ENCODE measurements at regions not wholly inside any gene's neighbourhood (a gene's known extent, or its start where the extent isn't known, plus 50 kb on each side); places are given as distances from the start of the nearest gene placed in this dataset.

DNA sequence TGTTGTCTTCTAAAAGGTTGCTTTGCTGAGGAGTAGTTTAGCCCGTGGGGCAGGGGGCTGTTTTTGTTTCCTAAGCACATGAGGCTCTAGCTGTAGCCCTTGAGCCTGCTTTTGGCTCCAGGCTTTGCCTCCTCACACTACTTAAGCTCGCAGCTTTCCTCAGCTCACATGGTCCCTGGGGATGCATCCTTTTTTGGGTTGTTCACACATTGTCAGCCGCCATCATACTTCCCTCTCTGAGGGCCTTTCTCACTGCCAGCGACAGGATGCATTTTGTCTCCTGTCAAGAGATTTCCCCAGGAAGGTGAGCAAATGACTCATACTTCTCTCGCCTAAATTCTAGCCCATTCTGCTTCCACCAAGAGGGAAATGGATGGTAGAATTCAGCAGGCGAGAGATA, 279.5 kb upstream of the PKDCC start:
- no peak for DNase-seq
- H3K4me2 ChIP-seq (ENCODE audit: low read depth, low read length) = no peak overlapping the region

GRCh38 chr2:41771710-41772109, 276.1 kb upstream of the PKDCC start:
- no peaks in the 10 kb centered on the region for H3K36me3 ChIP-seq (replicated peaks; ENCODE audit: insufficient read depth, low read length)
- H4K20me1 ChIP-seq (ENCODE audit: insufficient read depth, low read length) = no peaks in the 10 kb centered on the region
- no peaks in the 10 kb centered on the region for H3K9me2 ChIP-seq (replicated peaks; ENCODE audit: insufficient read depth, low read length)
- no peak for DNase-seq
- no peak overlapping the region for H2AFZ ChIP-seq (ENCODE audit: low read length)
- H3F3A ChIP-seq (ENCODE audit: insufficient read depth, low read length) = no peaks in the 10 kb centered on the region
- H3K27me3 ChIP-seq (replicated peaks; ENCODE audit: insufficient read depth, low read length) = no peaks in the 10 kb centered on the region
- no peak overlapping the region for H3K4me2 ChIP-seq (ENCODE audit: low read depth, low read length)
- H3K4me3 ChIP-seq (ENCODE audit: low read length) = no peak overlapping the region
- no peak for TF ChIP-seq EZH2phosphoT487 (IDR thresholded peaks at IDR 0.05; ENCODE audit: low read length)
- no peak for TF ChIP-seq EZH2 (optimal IDR thresholded peaks at IDR 0.05; ENCODE audit: low read depth, low read length)
- TF ChIP-seq, protein P1, sequence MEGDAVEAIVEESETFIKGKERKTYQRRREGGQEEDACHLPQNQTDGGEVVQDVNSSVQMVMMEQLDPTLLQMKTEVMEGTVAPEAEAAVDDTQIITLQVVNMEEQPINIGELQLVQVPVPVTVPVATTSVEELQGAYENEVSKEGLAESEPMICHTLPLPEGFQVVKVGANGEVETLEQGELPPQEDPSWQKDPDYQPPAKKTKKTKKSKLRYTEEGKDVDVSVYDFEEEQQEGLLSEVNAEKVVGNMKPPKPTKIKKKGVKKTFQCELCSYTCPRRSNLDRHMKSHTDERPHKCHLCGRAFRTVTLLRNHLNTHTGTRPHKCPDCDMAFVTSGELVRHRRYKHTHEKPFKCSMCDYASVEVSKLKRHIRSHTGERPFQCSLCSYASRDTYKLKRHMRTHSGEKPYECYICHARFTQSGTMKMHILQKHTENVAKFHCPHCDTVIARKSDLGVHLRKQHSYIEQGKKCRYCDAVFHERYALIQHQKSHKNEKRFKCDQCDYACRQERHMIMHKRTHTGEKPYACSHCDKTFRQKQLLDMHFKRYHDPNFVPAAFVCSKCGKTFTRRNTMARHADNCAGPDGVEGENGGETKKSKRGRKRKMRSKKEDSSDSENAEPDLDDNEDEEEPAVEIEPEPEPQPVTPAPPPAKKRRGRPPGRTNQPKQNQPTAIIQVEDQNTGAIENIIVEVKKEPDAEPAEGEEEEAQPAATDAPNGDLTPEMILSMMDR (IDR thresholded peaks at IDR 0.05; ENCODE audit: low read length) = no peak
- no peaks in the 10 kb centered on the region for H3K9me3 ChIP-seq (replicated peaks; ENCODE audit: insufficient read depth, low read length)
- no peaks in the 10 kb centered on the region for H3K4me1 ChIP-seq (ENCODE audit: low read length)
- H3K79me2 ChIP-seq (ENCODE audit: low read length) = no peaks in the 10 kb centered on the region
- H3K9ac ChIP-seq (ENCODE audit: low read length) = no peak overlapping the region
- H3K27ac ChIP-seq (ENCODE audit: low read length) = no peak overlapping the region

More for the DNA sequence above, 279.5 kb upstream of the PKDCC start:
- H3K4me1 ChIP-seq (ENCODE audit: low read length) = no peaks in the 10 kb centered on the region
- no peaks in the 10 kb centered on the region for H3K79me2 ChIP-seq (ENCODE audit: low read length)
- no peak for TF ChIP-seq EZH2phosphoT487 (IDR thresholded peaks at IDR 0.05; ENCODE audit: low read length)
- no peaks in the 10 kb centered on the region for H3F3A ChIP-seq (ENCODE audit: insufficient read depth, low read length)
- H2AFZ ChIP-seq (ENCODE audit: low read length) = no peak overlapping the region
- no peaks in the 10 kb centered on the region for H3K9me2 ChIP-seq (replicated peaks; ENCODE audit: insufficient read depth, low read length)
- H3K36me3 ChIP-seq (replicated peaks; ENCODE audit: insufficient read depth, low read length) = no peaks in the 10 kb centered on the region
- H3K9me3 ChIP-seq (replicated peaks; ENCODE audit: insufficient read depth, low read length) = no peaks in the 10 kb centered on the region
- H4K20me1 ChIP-seq (ENCODE audit: insufficient read depth, low read length) = no peaks in the 10 kb centered on the region
- H3K4me3 ChIP-seq (ENCODE audit: low read length) = no peak overlapping the region
- no peak overlapping the region for H3K9ac ChIP-seq (ENCODE audit: low read length)
- H3K27ac ChIP-seq (ENCODE audit: low read length) = no peak overlapping the region
- H3K27me3 ChIP-seq (replicated peaks; ENCODE audit: insufficient read depth, low read length) = no peaks in the 10 kb centered on the region

GRCh38 chr2:41772697-41773096, 275.1 kb upstream of the PKDCC start:
- no peaks in the 10 kb centered on the region for H3K79me2 ChIP-seq (ENCODE audit: low read length)
- H3K27ac ChIP-seq (ENCODE audit: low read length) = no peak overlapping the region
- H3K36me3 ChIP-seq (replicated peaks; ENCODE audit: insufficient read depth, low read length) = no peaks in the 10 kb centered on the region
- H3K9me3 ChIP-seq (replicated peaks; ENCODE audit: insufficient read depth, low read length) = no peaks in the 10 kb centered on the region
- no peaks in the 10 kb centered on the region for H3K9me2 ChIP-seq (replicated peaks; ENCODE audit: insufficient read depth, low read length)
- no peak for TF ChIP-seq EZH2 (optimal IDR thresholded peaks at IDR 0.05; ENCODE audit: low read depth, low read length)
- TF ChIP-seq, protein P1 (IDR thresholded peaks at IDR 0.05; ENCODE audit: low read length) = no peak
- no peak for TF ChIP-seq EZH2phosphoT487 (IDR thresholded peaks at IDR 0.05; ENCODE audit: low read length)
- H4K20me1 ChIP-seq (ENCODE audit: insufficient read depth, low read length) = no peaks in the 10 kb centered on the region
- no peaks in the 10 kb centered on the region for H3K27me3 ChIP-seq (replicated peaks; ENCODE audit: insufficient read depth, low read length)
- H3K4me3 ChIP-seq (ENCODE audit: low read length) = no peak overlapping the region
- DNase-seq = no peak
- no peak overlapping the region for H3K4me2 ChIP-seq (ENCODE audit: low read depth, low read length)
- H3F3A ChIP-seq (ENCODE audit: insufficient read depth, low read length) = no peaks in the 10 kb centered on the region
- H3K9ac ChIP-seq (ENCODE audit: low read length) = no peak overlapping the region
- H3K4me1 ChIP-seq (ENCODE audit: low read length) = no peaks in the 10 kb centered on the region
- no peak overlapping the region for H2AFZ ChIP-seq (ENCODE audit: low read length)

- Histone ChIP-seq H3K4me1 (ENCODE audit: low read length) (no peaks in the 10 kb centered on the region), H3K9ac (ENCODE audit: low read length) (no peak overlapping the region), H3K27ac (ENCODE audit: low read length) (no peak overlapping the region), H4K20me1 (ENCODE audit: insufficient read depth, low read length) (no peaks in the 10 kb centered on the region), H3K27me3 (replicated peaks; ENCODE audit: insufficient read depth, low read length) (no peaks in the 10 kb centered on the region), H3K36me3 (replicated peaks; ENCODE audit: insufficient read depth, low read length) (no peaks in the 10 kb centered on the region), H3K4me3 (ENCODE audit: low read length) (no peak overlapping the region), H3K9me2 (replicated peaks; ENCODE audit: insufficient read depth, low read length) (no peaks in the 10 kb centered on the region), H3K79me2 (ENCODE audit: low read length) (no peaks in the 10 kb centered on the region), H3K4me2 (ENCODE audit: low read depth, low read length) (no peak overlapping the region), H3K9me3 (replicated peaks; ENCODE audit: insufficient read depth, low read length) (no peaks in the 10 kb centered on the region), H2AFZ (ENCODE audit: low read length) (no peak overlapping the region), H3F3A (ENCODE audit: insufficient read depth, low read length) (no peaks in the 10 kb centered on the region)
- DNase-seq = no peak
- no peak for TF ChIP-seq EZH2 (optimal IDR thresholded peaks at IDR 0.05; ENCODE audit: low read depth, low read length)
- no peak for TF ChIP-seq EZH2phosphoT487 (IDR thresholded peaks at IDR 0.05; ENCODE audit: low read length)
- TF ChIP-seq, protein P1 (IDR thresholded peaks at IDR 0.05; ENCODE audit: low read length) = no peak
These were observed 273.7 kb upstream of the PKDCC start for GRCh38 chr2:41774011-41774605.

Measured in MM.1S (cell line).